ENCODE measurements at regions not wholly inside any gene's neighbourhood (a gene's known extent, or its start where the extent isn't known, plus 50 kb on each side); places are given as distances from the start of the nearest gene placed in this dataset.
"Not testable (repeated sequence)": the region's sequence is repeated elsewhere in the genome, so short reads cannot be mapped to it uniquely, and the experiment has no call there.

GRCh38 chr1:79981481-79981880, 975.0 kb upstream of the ADGRL4 start:
- DNase-seq = no peak

- no peak for DNase-seq
Observed at GRCh38 chr1:79979346-79979745, 972.8 kb upstream of the ADGRL4 start.

GRCh38 chr1:79976287-79976686, 969.8 kb upstream of the ADGRL4 start:
- DNase-seq = no peak

GRCh38 chr1:79974659-79975058, 968.1 kb upstream of the ADGRL4 start:
- no peak for DNase-seq

- DNase-seq = no peak
Observed at GRCh38 chr1:79969886-79970285, 963.4 kb upstream of the ADGRL4 start.

DNA sequence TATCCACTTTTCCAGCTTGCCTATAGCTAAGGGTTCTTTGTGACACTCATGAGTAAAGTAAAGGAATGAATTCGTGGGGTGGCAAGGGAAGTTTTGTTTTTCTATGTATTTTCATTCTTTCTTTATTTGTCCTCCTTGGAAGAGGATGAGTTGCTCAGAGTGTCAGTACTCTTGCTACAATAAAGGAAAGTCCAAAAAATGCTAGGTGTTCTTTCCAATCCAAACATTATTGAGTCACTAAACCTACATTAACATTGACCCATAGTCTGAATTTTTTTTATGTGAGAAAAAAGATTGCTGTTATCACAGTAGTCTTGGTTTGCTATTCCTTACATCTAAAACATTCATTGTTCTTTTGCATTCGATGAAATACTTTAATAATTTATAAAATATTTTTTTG, 959.9 kb upstream of the ADGRL4 start:
- DNase-seq = no peak

GRCh38 chr1:79959635-79960034, 953.1 kb upstream of the ADGRL4 start:
- DNase-seq = no peak

DNA sequence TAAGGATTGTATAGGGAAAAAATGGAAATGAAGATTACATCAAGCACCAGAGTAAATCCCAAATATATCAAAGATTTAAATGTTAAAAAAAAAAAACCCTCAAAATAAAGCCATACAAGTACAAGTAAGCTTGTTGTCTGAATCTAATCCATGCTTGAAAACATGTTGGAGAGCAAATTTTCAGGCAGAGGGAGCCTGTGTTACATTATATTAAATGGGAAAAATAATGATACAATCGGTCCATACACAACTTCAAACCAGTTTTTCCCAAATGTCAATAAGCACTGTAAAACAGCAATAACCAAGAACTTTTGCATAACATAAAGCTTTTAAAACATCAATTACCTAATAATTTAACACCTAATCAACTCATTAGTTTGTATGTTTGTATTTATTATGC, 949.4 kb upstream of the ADGRL4 start:
- no peak for DNase-seq

- no peak for DNase-seq
Observed at GRCh38 chr1:79950511-79950910, 944.0 kb upstream of the ADGRL4 start.

- no peak for DNase-seq
Observed at GRCh38 chr1:79945391-79945790, 938.9 kb upstream of the ADGRL4 start.

DNA sequence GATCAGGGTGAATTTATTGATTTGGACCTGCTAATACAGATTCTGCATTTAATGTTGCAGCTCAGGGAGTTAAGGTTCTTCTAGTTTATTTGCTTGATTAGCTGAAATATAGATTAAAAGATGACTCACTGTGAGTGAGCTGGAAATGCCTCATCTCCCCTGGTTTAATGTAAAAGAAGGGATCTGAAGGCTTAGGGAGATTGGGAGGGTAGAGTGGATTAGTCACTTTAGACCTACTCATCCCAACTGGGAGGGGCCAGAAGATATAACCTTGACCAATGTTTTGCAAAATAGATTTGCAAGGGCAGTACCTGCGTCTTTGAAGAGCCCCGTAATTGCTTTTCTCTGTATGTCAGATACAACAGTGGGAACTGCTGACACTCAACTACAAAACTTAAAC, 922.8 kb upstream of the ADGRL4 start:
- DNase-seq = peak; percentile 43

DNA sequence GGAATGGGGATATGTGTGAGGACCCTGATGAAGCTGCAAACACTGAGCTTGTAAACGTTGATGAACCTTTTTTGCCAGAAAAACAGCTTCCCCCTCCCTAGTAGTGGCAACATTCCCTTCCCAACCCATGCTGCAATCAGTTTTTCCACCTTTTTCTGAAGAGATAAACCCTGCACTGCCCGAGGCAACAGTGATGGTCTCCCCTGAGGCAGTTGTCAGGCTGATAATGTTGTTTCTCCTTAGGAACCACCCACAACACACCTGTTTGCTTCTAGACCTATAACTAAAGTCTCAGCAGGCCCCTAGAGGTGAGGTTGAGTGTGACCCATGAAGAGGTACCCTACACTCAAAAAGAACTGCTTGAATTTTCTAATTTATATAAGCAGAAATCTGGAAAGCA, 922.4 kb upstream of the ADGRL4 start:
- DNase-seq = no peak

GRCh38 chr1:79920960-79921669, 914.6 kb upstream of the ADGRL4 start:
- DNase-seq = no peak

DNA sequence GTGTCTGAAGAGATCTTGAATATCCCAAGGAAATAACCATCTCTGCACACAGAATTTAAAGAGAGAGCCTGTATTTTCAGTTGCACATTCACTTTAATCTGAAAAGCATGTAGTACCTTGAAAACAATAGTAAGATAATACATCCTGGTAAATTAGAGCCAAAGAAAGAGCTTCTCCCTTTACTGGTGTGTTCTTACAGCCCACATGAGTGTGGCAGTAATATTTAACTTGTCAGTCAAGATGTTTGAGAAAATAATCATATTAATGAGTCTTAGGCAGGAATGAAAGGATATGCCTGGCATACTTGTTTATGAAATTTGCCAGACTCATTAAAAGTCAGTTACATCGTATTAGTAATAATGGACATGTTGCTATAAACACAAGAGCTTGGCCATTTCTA, 908.4 kb upstream of the ADGRL4 start:
- no peak for DNase-seq

GRCh38 chr1:79912813-79913212, 906.3 kb upstream of the ADGRL4 start:
- no peak for DNase-seq

DNA sequence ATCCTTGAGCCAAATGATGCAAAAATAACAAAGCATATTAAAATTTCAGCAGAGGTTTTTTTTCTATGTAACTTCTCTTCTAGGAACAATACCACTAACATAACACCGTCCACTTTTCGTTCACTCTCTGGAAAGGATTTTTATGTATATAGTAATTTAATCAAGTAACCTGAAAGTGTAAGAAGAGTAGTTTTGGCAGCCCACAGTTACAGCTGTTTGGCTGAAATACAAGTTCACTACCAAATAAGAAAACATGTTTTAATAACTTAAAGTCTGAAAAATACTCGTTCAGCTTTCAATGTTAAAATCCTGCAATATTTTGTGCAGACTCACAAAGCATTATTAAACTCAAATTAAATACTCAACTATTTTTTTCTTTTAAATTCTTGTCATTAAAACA, 896.8 kb upstream of the ADGRL4 start:
- DNase-seq = no peak

DNA sequence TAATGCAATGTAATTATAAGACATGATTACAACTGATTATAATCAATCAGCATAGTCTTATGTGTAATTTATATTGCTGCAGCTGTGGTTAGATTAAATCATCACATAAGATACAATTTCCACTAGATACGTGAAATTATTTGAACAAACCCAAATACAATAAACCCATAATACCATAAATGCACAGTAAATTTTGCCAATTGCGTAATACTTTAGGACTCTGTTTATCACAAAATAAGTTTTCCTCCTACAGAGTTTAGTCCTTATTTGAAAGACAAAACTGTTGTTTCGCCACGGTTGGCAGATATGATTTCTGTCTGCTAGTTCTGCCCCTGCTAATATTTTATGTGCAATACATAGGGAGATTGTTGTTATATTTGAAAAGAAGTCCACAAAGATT, 895.9 kb upstream of the ADGRL4 start:
- no peak for DNase-seq

- peak; percentile 98 for DNase-seq
Observed at GRCh38 chr1:79899914-79900313, 893.4 kb upstream of the ADGRL4 start.

DNA sequence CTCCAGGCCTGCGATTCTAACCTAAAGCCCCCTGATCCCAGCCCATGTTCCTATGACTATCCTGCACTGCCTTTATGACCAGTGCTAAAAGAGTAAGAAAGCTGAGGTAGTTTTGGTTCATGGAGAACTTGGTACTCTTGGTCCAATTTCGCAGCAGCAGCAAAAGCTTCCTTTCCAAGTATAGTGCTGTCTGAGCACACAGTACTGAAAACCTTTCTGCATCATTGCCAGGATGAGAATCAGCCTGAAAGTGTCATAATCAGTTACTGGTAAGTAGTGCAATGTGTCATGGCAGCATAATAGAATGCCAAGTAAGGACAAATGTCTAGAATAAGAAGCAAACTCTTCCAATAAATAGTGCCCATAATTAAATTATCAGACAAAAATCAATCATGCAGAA, 889.6 kb upstream of the ADGRL4 start:
- no peak for DNase-seq

DNA sequence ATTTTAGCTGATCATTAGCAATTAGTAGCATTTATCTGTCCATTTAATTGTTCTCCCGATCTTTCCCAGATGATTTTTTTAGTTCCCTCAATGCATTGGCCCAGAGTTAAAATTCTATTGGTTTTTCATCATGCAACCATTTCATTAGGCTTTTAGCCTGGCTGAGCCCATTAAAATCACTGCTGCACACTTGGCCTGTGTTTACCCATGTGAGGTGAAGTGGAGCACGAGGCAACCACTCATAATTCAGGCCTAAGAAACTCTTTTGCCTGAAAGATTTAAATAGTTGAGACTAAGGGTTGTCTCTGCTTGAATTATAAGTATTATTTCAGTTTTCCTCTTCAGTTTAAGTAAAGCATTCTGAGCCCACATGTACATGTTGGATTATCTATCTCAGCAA, 889.0 kb upstream of the ADGRL4 start:
- no peak for DNase-seq

DNA sequence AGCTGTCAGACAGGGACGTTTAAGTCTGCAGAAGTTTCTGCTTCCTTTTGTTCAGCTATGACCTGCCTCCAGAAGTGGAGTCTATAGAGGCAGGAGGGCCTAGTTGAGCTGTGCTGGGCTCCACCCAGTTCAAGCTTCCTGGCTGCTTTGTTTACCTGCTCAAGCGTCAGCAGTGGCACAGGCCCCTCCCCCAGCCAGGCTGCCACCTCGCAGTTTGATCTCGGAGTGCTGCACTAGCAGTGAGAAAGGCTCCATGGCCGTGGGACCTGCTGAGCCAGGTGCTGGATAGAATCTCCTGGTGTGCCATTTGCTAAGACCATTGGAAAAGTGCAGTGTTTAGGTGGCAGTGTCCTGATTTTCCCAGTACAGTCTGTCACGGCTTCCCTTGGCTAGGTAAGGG, 887.6 kb upstream of the ADGRL4 start:
- not testable (repeated sequence) for DNase-seq

GRCh38 chr1:79887059-79887458, 880.5 kb upstream of the ADGRL4 start:
- no peak for DNase-seq

GRCh38 chr1:79885101-79885500, 878.6 kb upstream of the ADGRL4 start:
- DNase-seq = no peak

- no peak for DNase-seq
Observed at GRCh38 chr1:79877086-79877485, 870.6 kb upstream of the ADGRL4 start.

DNA sequence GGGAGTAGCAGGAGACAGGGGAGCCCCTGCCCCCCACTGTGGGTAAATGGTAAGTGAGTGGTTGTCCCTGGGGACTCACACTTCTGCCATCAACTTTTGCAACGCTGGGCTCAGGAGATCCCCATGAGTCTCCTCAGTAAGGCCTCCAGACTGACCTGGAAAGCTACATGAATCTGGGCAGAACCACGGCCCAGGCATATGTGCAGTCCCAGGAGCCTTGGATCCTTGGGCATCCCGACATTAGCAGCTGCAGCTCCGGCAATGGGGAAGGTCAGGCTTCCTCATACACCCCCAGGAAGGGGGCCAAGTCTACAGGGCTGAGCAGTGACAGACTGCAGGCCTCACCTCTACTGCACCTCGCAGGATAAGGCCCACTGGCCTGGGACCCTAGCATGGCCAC, 868.7 kb upstream of the ADGRL4 start:
- DNase-seq = no peak

DNA sequence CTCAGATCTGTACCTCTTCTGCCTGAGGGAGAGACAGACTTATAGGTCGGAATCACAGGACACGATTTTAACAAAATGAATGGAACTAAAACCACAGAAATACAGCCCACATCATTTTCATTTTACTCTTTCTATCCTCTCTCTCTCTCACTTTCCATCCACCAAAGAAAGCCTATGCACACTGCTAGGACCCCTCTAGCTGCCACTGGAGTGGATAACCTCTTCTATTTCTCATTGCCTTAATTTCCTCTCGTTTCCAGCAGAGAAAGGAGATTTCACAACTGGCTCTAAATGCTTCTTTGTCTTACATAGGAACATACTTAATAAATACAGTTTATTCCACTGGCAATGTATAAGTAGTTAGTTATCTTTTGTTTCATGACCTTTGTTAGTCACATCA, 867.8 kb upstream of the ADGRL4 start:
- no peak for DNase-seq

Data from fibroblast of skin of right quadriceps (primary cell).